Panc1 (cell line): ENCODE measurements at regions not wholly inside any gene's neighbourhood (a gene's known extent, or its start where the extent isn't known, plus 50 kb on each side); places are given as distances from the start of the nearest gene placed in this dataset.

Experiments used
- ATAC-seq: fragments of 200-7000 bp; cut with Tn5 transposase; 2 replicates; pipeline ENCODE4 v1.9.1; 2020; ENCODE audit warnings: mild to moderate bottlenecking, moderate library complexity
- BruUV-seq: library from RNA; stranded (reverse); fragments of 400-500 nt; replicated peaks from 2 replicates; lab custom pipeline; 2021; lab: Mats Ljungman, UMichigan
- CTCF ChIA-PET: fragments of 300-600 bp; sonication (Branson Sonifier 250); formaldehyde crosslinking; loops from one replicate; lab custom pipeline; 2022; ENCODE audit warnings: antibody characterized with exemption; lab: Charles Lee
- POLR2A ChIA-PET: fragments of 300-600 bp; sonication (Branson Sonifier 250); formaldehyde crosslinking; loops from one replicate; lab custom pipeline; 2022; ENCODE audit warnings: antibody characterized with exemption; lab: Charles Lee
- DNase-seq: peaks from one replicate; pipeline ENCODE4 v3.0.0-alpha.2; 2010; ENCODE audit warnings: low read depth, low spot score
- H3K27ac ChIP-seq: 2 replicates; pipeline ENCODE4 v1.5.1; 2011; ENCODE audit warnings: mild to moderate bottlenecking, low read length, inconsistent platforms
- H3K27me3 ChIP-seq: fragments of 200-500 bp; sonication (Bioruptor generic); 2 replicates; pipeline ENCODE4 v1.6.0; 2014; ENCODE audit warnings: low read length, inconsistent platforms; ENCODE audit not compliant: control insufficient read depth, insufficient read depth
- H3K36me3 ChIP-seq: fragments of 200-500 bp; sonication (Bioruptor generic); 2 replicates; pipeline ENCODE4 v1.5.1; 2014; ENCODE audit warnings: inconsistent platforms, mild to moderate bottlenecking, low read length, moderate library complexity; ENCODE audit not compliant: control insufficient read depth, insufficient read depth
- H3K4me1 ChIP-seq: 2 replicates; pipeline ENCODE4 v1.5.1; 2011; ENCODE audit warnings: inconsistent platforms, mild to moderate bottlenecking, low read length, moderate library complexity; ENCODE audit not compliant: control insufficient read depth, insufficient read depth
- H3K4me3 ChIP-seq, 2 experiments: 2 replicates each; pipeline ENCODE4 v1.5.1; 2011 to 2012; ENCODE audit warnings: low read depth in 2 of 2, low read length in 2 of 2, mild to moderate bottlenecking in 2 of 2, inconsistent platforms in 1 of 2, moderate library complexity in 1 of 2
- H3K9me3 ChIP-seq: fragments of 200-500 bp; sonication (Bioruptor generic); 2 replicates; pipeline ENCODE4 v1.5.1; 2014; ENCODE audit warnings: low read depth, mild to moderate bottlenecking, inconsistent platforms, low read length, moderate library complexity; ENCODE audit not compliant: control insufficient read depth, insufficient read depth
- CTCF ChIP-seq: fragments of 450-650 bp; IDR thresholded peaks from 2 replicates; pipeline ENCODE4 v1.5.1; 2017; ENCODE audit warnings: mild to moderate bottlenecking
- POLR2AphosphoS5 ChIP-seq: IDR thresholded peaks from 2 replicates; pipeline ENCODE4 v1.6.1; 2012; ENCODE audit warnings: mild to moderate bottlenecking, low read depth, low read length, moderate library complexity
- REST ChIP-seq, 2 experiments: IDR thresholded peaks; 2 replicates each; pipeline ENCODE4 v1.6.1; 2011 to 2012; ENCODE audit warnings: low read depth in 2 of 2, control low read depth in 1 of 2, low read length in 1 of 2, mild to moderate bottlenecking in 1 of 2, moderate library complexity in 1 of 2; ENCODE audit not compliant: insufficient read depth in 1 of 2
- SIN3A ChIP-seq: IDR thresholded peaks from 2 replicates; pipeline ENCODE4 v1.6.1; 2012; ENCODE audit warnings: low read depth, mild to moderate bottlenecking, low read length, moderate library complexity, borderline replicate concordance; ENCODE audit not compliant: insufficient read depth
- TCF7L2 ChIP-seq: IDR thresholded peaks from 2 replicates; pipeline ENCODE4 v1.6.1; 2011; ENCODE audit warnings: mild to moderate bottlenecking, low read depth, low read length, inconsistent platforms
- in situ Hi-C: cut with HindIII; loops from 2 replicates; pipeline ENCODE4 v1.10.0; 2016; ENCODE audit warnings: low sequenced_read_pairs, low pct_unique_long_range_greater_than_20kb
- intact Hi-C: fragments of 100-400 bp; cut with micrococcal nuclease; formaldehyde crosslinking; loops from one replicate; pipeline ENCODE4 v1.10.0; 2022; ENCODE audit not compliant: unreplicated experiment

- H3K9me3 ChIP-seq: no peaks in the 10 kb centered on the region
- ATAC-seq: no peak
- no peak for TF ChIP-seq REST (IDR thresholded peaks at IDR 0.05; ENCODE audit: insufficient read depth in 1 of 2, low read depth in 2 of 2, low read length in 1 of 2)
- TF ChIP-seq POLR2AphosphoS5: no peak
- no peak for TF ChIP-seq SIN3A
- TF ChIP-seq TCF7L2: no peak
- TF ChIP-seq CTCF: no peak
- BruUV-seq: no TSS peak
- ChIA-PET POLR2A (interaction anchor here (0.5 kb wide), 1 partner anchor 333 kb away, joined by 5 read pairs; no protein-coding TSS in a partner anchor), CTCF (no interaction called here)
- in situ Hi-C loops: no loop called here
- no peaks in the 10 kb centered on the region for H3K36me3 ChIP-seq
- no peak overlapping the region for H3K4me3 ChIP-seq
- H3K27me3 ChIP-seq: no peaks in the 10 kb centered on the region
- no peak for DNase-seq
- no peaks in the 10 kb centered on the region for H3K4me1 ChIP-seq
- intact Hi-C loops: no loop called here
- H3K27ac ChIP-seq: no peak overlapping the region
Measured at GRCh38 chr1:5543235-5543634, 449.0 kb downstream of the NPHP4 start.

- no peak overlapping the region for H3K4me3 ChIP-seq
- no peaks in the 10 kb centered on the region for H3K4me1 ChIP-seq
- BruUV-seq: no TSS peak
- ChIA-PET CTCF (interaction anchor here (0.7 kb wide), 1 partner anchor 23 kb away, joined by 3 read pairs; no protein-coding TSS in a partner anchor), POLR2A (no interaction called here)
- in situ Hi-C loops: no loop called here
- intact Hi-C loops: no loop called here
- DNase-seq (no peak), ATAC-seq (no peak)
- H3K36me3 ChIP-seq: no peaks in the 10 kb centered on the region
- no peaks in the 10 kb centered on the region for H3K9me3 ChIP-seq
- no peak overlapping the region for H3K27ac ChIP-seq
- H3K27me3 ChIP-seq: no peaks in the 10 kb centered on the region
- TF ChIP-seq REST (IDR thresholded peaks at IDR 0.05; ENCODE audit: insufficient read depth in 1 of 2, low read depth in 2 of 2, low read length in 1 of 2): no peak
- no peak for TF ChIP-seq SIN3A
- TF ChIP-seq POLR2AphosphoS5: no peak
- no peak for TF ChIP-seq CTCF
- no peak for TF ChIP-seq TCF7L2
Measured at GRCh38 chr1:5532811-5533210, 459.4 kb downstream of the NPHP4 start.
